ENCODE measurements at regions not wholly inside any gene's neighbourhood (a gene's known extent, or its start where the extent isn't known, plus 50 kb on each side); places are given as distances from the start of the nearest gene placed in this dataset.

GRCh38 chr2:53104263-53104662, 663.3 kb upstream of the CHAC2 start:
- DNase-seq (no peak), ATAC-seq (peak; percentile 99)
- intact Hi-C loops (cut with DNase I, micrococcal nuclease): no loop called here

- intact Hi-C loops (cut with DNase I, micrococcal nuclease): no loop called here
These were observed 663.9 kb upstream of the CHAC2 start for GRCh38 chr2:53103679-53104078.

GRCh38 chr2:53098696-53099078, 668.9 kb upstream of the CHAC2 start:
- ATAC-seq (peak; percentile 80), DNase-seq (no peak)
- intact Hi-C loops (cut with DNase I, micrococcal nuclease): no loop called here

More at GRCh38 chr2:53103679-53104078, 663.9 kb upstream of the CHAC2 start:
- ATAC-seq (no peak), DNase-seq (no peak)

GRCh38 chr2:53096351-53096750, 671.3 kb upstream of the CHAC2 start:
- intact Hi-C loops (cut with DNase I, micrococcal nuclease): no loop called here
- DNase-seq (no peak), ATAC-seq (no peak)

GRCh38 chr2:53095664-53096063, 671.9 kb upstream of the CHAC2 start:
- intact Hi-C loops (cut with DNase I, micrococcal nuclease): no loop called here
- no peak for DNase-seq
- no peak for ATAC-seq

- ATAC-seq: no peak
- DNase-seq: no peak
These were observed 672.4 kb upstream of the CHAC2 start for GRCh38 chr2:53095227-53095626.

GRCh38 chr2:53093355-53093754, 674.2 kb upstream of the CHAC2 start:
- no peak for ATAC-seq
- intact Hi-C loops (cut with DNase I, micrococcal nuclease): no loop called here
- no peak for DNase-seq

More at GRCh38 chr2:53095227-53095626, 672.4 kb upstream of the CHAC2 start:
- intact Hi-C loops (cut with DNase I, micrococcal nuclease): no loop called here

GRCh38 chr2:53091183-53091582, 676.4 kb upstream of the CHAC2 start:
- DNase-seq (no peak), ATAC-seq (no peak)
- intact Hi-C loops (cut with DNase I, micrococcal nuclease): no loop called here

GRCh38 chr2:53087874-53088461, 679.6 kb upstream of the CHAC2 start:
- intact Hi-C loops (cut with DNase I, micrococcal nuclease): no loop called here
- no peak for DNase-seq
- no peak for ATAC-seq

GRCh38 chr2:53087262-53087873, 680.2 kb upstream of the CHAC2 start:
- DNase-seq: no peak
- no peak for ATAC-seq
- intact Hi-C loops (cut with DNase I, micrococcal nuclease): no loop called here

GRCh38 chr2:53077413-53077812, 690.2 kb upstream of the CHAC2 start:
- intact Hi-C loops (cut with DNase I, micrococcal nuclease): no loop called here
- ATAC-seq: no peak
- no peak for DNase-seq

GRCh38 chr2:53075760-53076159, 691.8 kb upstream of the CHAC2 start:
- no peak for DNase-seq
- intact Hi-C loops (cut with DNase I, micrococcal nuclease): no loop called here

GRCh38 chr2:53067533-53067932, 700.1 kb upstream of the CHAC2 start:
- ATAC-seq (no peak), DNase-seq (no peak)
- intact Hi-C loops (cut with DNase I, micrococcal nuclease): no loop called here

More at GRCh38 chr2:53075760-53076159, 691.8 kb upstream of the CHAC2 start:
- ATAC-seq: no peak

GRCh38 chr2:53067056-53067455, 700.5 kb upstream of the CHAC2 start:
- ATAC-seq (no peak), DNase-seq (no peak)
- intact Hi-C loops (cut with DNase I, micrococcal nuclease): no loop called here

GRCh38 chr2:53064154-53064553, 703.5 kb upstream of the CHAC2 start:
- ATAC-seq: no peak
- intact Hi-C loops (cut with DNase I, micrococcal nuclease): no loop called here
- no peak for DNase-seq

- ATAC-seq (no peak), DNase-seq (no peak)
- intact Hi-C loops (cut with DNase I, micrococcal nuclease): no loop called here
These were observed 709.1 kb upstream of the CHAC2 start for GRCh38 chr2:53058526-53058925.

- no peak for DNase-seq
- intact Hi-C loops (cut with DNase I, micrococcal nuclease): no loop called here
- no peak for ATAC-seq
These were observed 713.7 kb upstream of the CHAC2 start for GRCh38 chr2:53053937-53054336.

- DNase-seq (no peak), ATAC-seq (no peak)
- intact Hi-C loops (cut with DNase I, micrococcal nuclease): no loop called here
These were observed 716.4 kb upstream of the CHAC2 start for GRCh38 chr2:53051157-53051556.

- no peak for DNase-seq
- ATAC-seq: no peak
- intact Hi-C loops (cut with DNase I, micrococcal nuclease): no loop called here
These were observed 726.9 kb upstream of the CHAC2 start for GRCh38 chr2:53040536-53041229.

GRCh38 chr2:53036196-53036595, 731.4 kb upstream of the CHAC2 start:
- intact Hi-C loops (cut with DNase I, micrococcal nuclease): no loop called here
- DNase-seq (no peak), ATAC-seq (no peak)

All from left colon (tissue), 2 donors.